ENCODE measurements at regions not wholly inside any gene's neighbourhood (a gene's known extent, or its start where the extent isn't known, plus 50 kb on each side); places are given as distances from the start of the nearest gene placed in this dataset.

DNA sequence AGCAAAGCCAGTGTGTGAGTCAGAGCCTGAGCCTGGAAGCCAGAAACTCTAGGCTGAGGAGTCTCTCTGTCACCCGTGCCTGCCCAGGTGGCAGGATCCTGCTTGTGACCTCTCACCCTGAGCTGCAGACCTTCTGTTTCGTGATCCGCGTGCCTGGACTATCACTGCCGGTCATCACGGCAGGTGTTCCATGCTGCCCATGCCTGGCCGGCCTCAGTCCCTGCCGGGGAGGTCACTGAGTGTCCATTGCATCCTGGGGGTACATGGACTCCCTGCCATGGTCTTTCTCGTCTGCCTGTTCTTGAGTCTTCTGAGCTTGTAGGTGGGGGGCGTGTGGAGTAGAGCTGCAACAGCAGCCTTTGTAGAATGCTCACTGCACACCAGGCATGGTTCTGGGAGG, 1032.4 kb downstream of the TBC1D22A start:
- ATAC-seq (ENCODE audit: low read depth) (no peak; the same call in 2 of the 3 replicates), DNase-seq (ENCODE audit: low spot score) (no peak)
- Histone ChIP-seq H3K27me3 (ENCODE audit: insufficient read depth, poor library complexity, severe bottlenecking) (no peaks in the 10 kb centered on the region), H3K4me3 (ENCODE audit: severe bottlenecking) (no peak overlapping the region), H3K27ac (ENCODE audit: poor library complexity, severe bottlenecking) (no peak overlapping the region), H3K4me1 (ENCODE audit: insufficient read depth, poor library complexity, severe bottlenecking) (no peaks in the 10 kb centered on the region), H3K9me3 (ENCODE audit: severe bottlenecking) (peaks cover 1% of the 10 kb centered on the region), H3K36me3 (ENCODE audit: low read depth) (no peaks in the 10 kb centered on the region)
- TF ChIP-seq CTCF (IDR thresholded peaks at IDR 0.05; ENCODE audit: poor library complexity, severe bottlenecking), result no peak

DNA sequence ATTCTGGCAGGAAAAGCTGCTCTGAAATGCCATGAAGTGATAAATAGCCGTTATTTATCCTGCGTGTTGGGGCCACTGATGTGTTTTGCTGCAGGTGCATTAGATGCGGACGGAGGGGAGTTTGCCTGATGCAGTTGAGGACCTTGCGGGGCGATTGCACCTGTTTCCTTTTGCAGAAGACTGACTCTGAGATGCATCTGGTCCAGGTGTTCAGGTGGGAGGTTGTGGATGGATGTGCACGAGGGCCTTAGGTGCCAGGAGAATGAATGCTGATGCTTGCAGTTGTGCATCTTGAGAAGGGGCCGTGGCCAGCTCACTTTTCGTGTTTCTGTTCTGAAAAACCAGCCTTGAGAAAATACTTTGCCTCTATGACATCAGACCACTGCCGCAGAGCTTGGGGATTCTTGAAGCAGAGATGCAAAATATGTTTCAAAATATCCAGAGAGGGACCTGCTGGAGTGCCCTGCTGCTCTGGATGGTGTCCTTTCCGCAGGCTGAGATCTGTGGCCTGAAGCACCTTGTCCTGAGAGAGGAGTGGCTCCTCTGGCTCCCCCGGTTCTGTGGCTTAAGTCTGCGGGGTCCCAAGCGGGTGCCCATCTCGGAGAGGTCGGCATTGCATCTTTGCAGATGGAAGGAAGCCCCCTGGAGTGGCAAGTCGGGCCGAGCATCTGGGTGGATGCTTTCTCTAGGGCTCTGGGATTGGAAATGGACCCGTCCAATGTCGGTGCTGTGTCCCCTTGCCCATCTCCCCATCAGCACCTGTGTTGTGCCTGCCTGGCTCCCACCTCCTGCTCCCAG, 1031.1 kb downstream of the TBC1D22A start:
- ATAC-seq (ENCODE audit: low read depth) (no peak), DNase-seq (ENCODE audit: low spot score) (peak; percentile 15)
- H3K27ac ChIP-seq (ENCODE audit: poor library complexity, severe bottlenecking), result no peak overlapping the region
- TF ChIP-seq CTCF (IDR thresholded peaks at IDR 0.05; ENCODE audit: poor library complexity, severe bottlenecking), result no peak
- no peak overlapping the region for H3K4me3 ChIP-seq (ENCODE audit: severe bottlenecking)
- H3K27me3 ChIP-seq (ENCODE audit: insufficient read depth, poor library complexity, severe bottlenecking), result no peaks in the 10 kb centered on the region
- H3K4me1 ChIP-seq (ENCODE audit: insufficient read depth, poor library complexity, severe bottlenecking), result no peaks in the 10 kb centered on the region
- no peaks in the 10 kb centered on the region for H3K36me3 ChIP-seq (ENCODE audit: low read depth)
- no peaks in the 10 kb centered on the region for H3K9me3 ChIP-seq (ENCODE audit: severe bottlenecking)

DNA sequence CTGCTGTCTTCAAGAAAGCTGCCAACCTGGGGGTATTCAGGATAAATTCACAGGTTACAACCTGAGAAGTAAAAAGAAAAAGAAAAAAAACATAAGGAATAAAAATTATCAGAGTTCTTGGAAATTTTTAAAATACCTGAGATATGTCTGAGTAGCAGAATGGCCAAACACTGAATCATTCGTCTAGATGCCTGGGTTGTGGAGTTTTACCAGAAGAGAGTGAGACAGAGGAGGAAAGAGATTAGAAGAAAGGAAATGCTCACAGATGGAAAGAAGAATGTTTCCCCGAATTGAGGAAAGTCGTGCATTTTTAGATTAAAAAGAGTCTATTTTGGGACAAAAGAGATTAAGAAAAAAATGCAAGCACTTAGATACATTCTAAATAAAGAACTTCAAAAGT, 1026.7 kb downstream of the TBC1D22A start:
- H3K27me3 ChIP-seq (ENCODE audit: insufficient read depth, poor library complexity, severe bottlenecking), result no peaks in the 10 kb centered on the region
- H3K4me3 ChIP-seq (ENCODE audit: severe bottlenecking), result no peak overlapping the region
- no peak for TF ChIP-seq CTCF (IDR thresholded peaks at IDR 0.05; ENCODE audit: poor library complexity, severe bottlenecking)
- DNase-seq (ENCODE audit: low spot score), result no peak
- no peak overlapping the region for H3K27ac ChIP-seq (ENCODE audit: poor library complexity, severe bottlenecking)
- H3K36me3 ChIP-seq (ENCODE audit: low read depth), result no peaks in the 10 kb centered on the region
- 0 out of 3 replicates have a peak, but pooled peaks have one; percentile 29 for ATAC-seq (ENCODE audit: low read depth)
- no peaks in the 10 kb centered on the region for H3K4me1 ChIP-seq (ENCODE audit: insufficient read depth, poor library complexity, severe bottlenecking)
- no peaks in the 10 kb centered on the region for H3K9me3 ChIP-seq (ENCODE audit: severe bottlenecking)

GRCh38 chr22:47788461-47788860, 1026.0 kb downstream of the TBC1D22A start:
- H3K4me1 ChIP-seq (ENCODE audit: insufficient read depth, poor library complexity, severe bottlenecking), result no peaks in the 10 kb centered on the region
- no peak for ATAC-seq (ENCODE audit: low read depth)
- no peaks in the 10 kb centered on the region for H3K36me3 ChIP-seq (ENCODE audit: low read depth)
- DNase-seq (ENCODE audit: low spot score), result no peak
- H3K4me3 ChIP-seq (ENCODE audit: severe bottlenecking), result no peak overlapping the region
- no peak for TF ChIP-seq CTCF (IDR thresholded peaks at IDR 0.05; ENCODE audit: poor library complexity, severe bottlenecking)
- no peak overlapping the region for H3K27ac ChIP-seq (ENCODE audit: poor library complexity, severe bottlenecking)
- H3K9me3 ChIP-seq (ENCODE audit: severe bottlenecking), result no peaks in the 10 kb centered on the region
- H3K27me3 ChIP-seq (ENCODE audit: insufficient read depth, poor library complexity, severe bottlenecking), result no peaks in the 10 kb centered on the region
